Inflammatory macrophage treated with lipopolysaccharide for 1 hour (primary cell): ENCODE measurements at regions not wholly inside any gene's neighbourhood (a gene's known extent, or its start where the extent isn't known, plus 50 kb on each side); places are given as distances from the start of the nearest gene placed in this dataset.
"Not testable (repeated sequence)": the region's sequence is repeated elsewhere in the genome, so short reads cannot be mapped to it uniquely, and the experiment has no call there.

Experiments used
- DNase-seq, 2 donors: peaks; one replicate each; pipeline ENCODE4 v3.0.0-alpha.2; 2020 to 2022

GRCh38 chr9:62837254-62837911 lies 1647.5 kb downstream of the SPATA31A7 start:
- DNase-seq, result peak; percentile 6 to 20

GRCh38 chr9:62838024-62838718 lies 1648.3 kb downstream of the SPATA31A7 start:
- DNase-seq, result peak; percentile 70 to 75

- DNase-seq, result not testable (repeated sequence)
These were observed 1649.3 kb downstream of the SPATA31A7 start for GRCh38 chr9:62839168-62839567.

- not testable (repeated sequence) for DNase-seq
These were observed 1653.3 kb downstream of the SPATA31A7 start for GRCh38 chr9:62843145-62843544.

- not testable (repeated sequence) for DNase-seq
These were observed 1654.0 kb downstream of the SPATA31A7 start for GRCh38 chr9:62843706-62844290.

- not testable (repeated sequence) for DNase-seq
These were observed 1654.9 kb downstream of the SPATA31A7 start for GRCh38 chr9:62844681-62845185.

GRCh38 chr9:62848258-62848657 lies 1658.4 kb downstream of the SPATA31A7 start:
- DNase-seq, result not testable (repeated sequence)

GRCh38 chr9:62849991-62850390 lies 1660.2 kb downstream of the SPATA31A7 start:
- DNase-seq, result not testable (repeated sequence)

GRCh38 chr9:62857280-62857679 lies 1667.4 kb downstream of the SPATA31A7 start:
- DNase-seq, result not testable (repeated sequence)

- not testable (repeated sequence) for DNase-seq
These were observed 1668.4 kb downstream of the SPATA31A7 start for GRCh38 chr9:62858240-62858639.

GRCh38 chr9:62860939-62861860 lies 1671.4 kb downstream of the SPATA31A7 start:
- not testable (repeated sequence) for DNase-seq

GRCh38 chr9:62862180-62862579 lies 1672.3 kb downstream of the SPATA31A7 start:
- DNase-seq, result not testable (repeated sequence)

- not testable (repeated sequence) for DNase-seq
These were observed 1673.5 kb downstream of the SPATA31A7 start for GRCh38 chr9:62863319-62863718.

GRCh38 chr9:62863867-62864266 lies 1674.0 kb downstream of the SPATA31A7 start:
- not testable (repeated sequence) for DNase-seq

- not testable (repeated sequence) for DNase-seq
These were observed 1674.9 kb downstream of the SPATA31A7 start for GRCh38 chr9:62864481-62865469.

GRCh38 chr9:62869061-62869460 lies 1679.2 kb downstream of the SPATA31A7 start:
- not testable (repeated sequence) for DNase-seq

GRCh38 chr9:62871765-62872164 lies 1681.9 kb downstream of the SPATA31A7 start:
- not testable (repeated sequence) for DNase-seq

GRCh38 chr9:62874213-62874612 lies 1684.4 kb downstream of the SPATA31A7 start:
- DNase-seq, result not testable (repeated sequence)

- not testable (repeated sequence) for DNase-seq
These were observed 1685.1 kb downstream of the SPATA31A7 start for GRCh38 chr9:62874745-62875599.

GRCh38 chr9:62877552-62877951 lies 1687.7 kb downstream of the SPATA31A7 start:
- DNase-seq, result not testable (repeated sequence)
